Neuronal stem cell (in vitro differentiated cells): ENCODE measurements at regions not wholly inside any gene's neighbourhood (a gene's known extent, or its start where the extent isn't known, plus 50 kb on each side); places are given as distances from the start of the nearest gene placed in this dataset.

Experiments
- DNase-seq: peaks from one replicate; pipeline ENCODE4 v3.0.0-alpha.2; 2013; ENCODE audit warnings: low spot score
- H2AFZ ChIP-seq: one replicate; pipeline ENCODE4 v1.6.1; 2013; ENCODE audit warnings: mild to moderate bottlenecking, low read length, inconsistent platforms
- H2AK5ac ChIP-seq: 2 replicates; pipeline ENCODE4 v1.6.1; 2013; ENCODE audit warnings: low read depth, mild to moderate bottlenecking, inconsistent platforms, low read length, moderate library complexity, mixed read lengths
- H2BK120ac ChIP-seq: 2 replicates; pipeline ENCODE4 v1.6.1; 2013; ENCODE audit warnings: low read depth, mild to moderate bottlenecking, inconsistent platforms, low read length, moderate library complexity, mixed read lengths
- H2BK12ac ChIP-seq: one replicate; pipeline ENCODE4 v1.6.1; 2013; ENCODE audit warnings: low read length, inconsistent platforms
- H2BK15ac ChIP-seq: 2 replicates; pipeline ENCODE4 v1.6.1; 2013; ENCODE audit warnings: mild to moderate bottlenecking, low read length, inconsistent platforms, mixed read lengths
- H2BK5ac ChIP-seq: one replicate; pipeline ENCODE4 v1.6.1; 2013; ENCODE audit warnings: inconsistent platforms, mild to moderate bottlenecking, low read length, moderate library complexity
- H3K14ac ChIP-seq: one replicate; pipeline ENCODE4 v1.6.1; 2013; ENCODE audit warnings: low read length, inconsistent platforms
- H3K18ac ChIP-seq: 2 replicates; pipeline ENCODE4 v1.6.1; 2013; ENCODE audit warnings: low read length, inconsistent platforms
- H3K23ac ChIP-seq: 2 replicates; pipeline ENCODE4 v1.6.1; 2013; ENCODE audit warnings: low read depth, mild to moderate bottlenecking, mixed read lengths, low read length, inconsistent platforms; ENCODE audit not compliant: poor library complexity
- H3K27ac ChIP-seq: replicated peaks from 3 replicates; pipeline ENCODE4 v1.5.1; 2013; ENCODE audit warnings: low read length, inconsistent platforms
- H3K27me3 ChIP-seq, 3 experiments: 2 replicates each; pipeline ENCODE4 v1.6.1; 2013; ENCODE audit warnings: low read length in 3 of 3, mild to moderate bottlenecking in 2 of 3, inconsistent platforms in 1 of 3, low read depth in 1 of 3, mixed read lengths in 1 of 3, moderate library complexity in 1 of 3; ENCODE audit not compliant: control insufficient read depth in 3 of 3, insufficient read depth in 3 of 3
- H3K36me3 ChIP-seq, 2 donors: replicated peaks in 1 of 2; 2 replicates each; pipeline ENCODE4 v1.6.1; 2013; ENCODE audit warnings: low read length in 2 of 2; ENCODE audit not compliant: control insufficient read depth in 2 of 2, insufficient read depth in 2 of 2
- H3K4ac ChIP-seq: 2 replicates; pipeline ENCODE4 v1.6.1; 2013; ENCODE audit warnings: inconsistent platforms, mild to moderate bottlenecking, low read length, moderate library complexity
- H3K4me1 ChIP-seq, 2 donors: 1 replicate in 1 of 2; 2 replicates in 1 of 2; pipeline ENCODE4 v1.6.1; 2013; ENCODE audit warnings: low read length in 2 of 2, low read depth in 1 of 2; ENCODE audit not compliant: control insufficient read depth in 2 of 2, insufficient read depth in 1 of 2
- H3K4me2 ChIP-seq: one replicate; pipeline ENCODE4 v1.6.1; 2013; ENCODE audit warnings: mild to moderate bottlenecking, low read length, inconsistent platforms; ENCODE audit not compliant: insufficient read depth, poor library complexity, severe bottlenecking
- H3K4me3 ChIP-seq, 2 donors: 2 replicates each; pipeline ENCODE4 v1.5.1; 2013; ENCODE audit warnings: low read length in 2 of 2, mild to moderate bottlenecking in 2 of 2, inconsistent platforms in 1 of 2, moderate library complexity in 1 of 2
- H3K79me1 ChIP-seq: one replicate; pipeline ENCODE4 v1.6.1; 2013; ENCODE audit warnings: low read depth, mild to moderate bottlenecking, inconsistent platforms, low read length, moderate library complexity
- H3K9ac ChIP-seq: one replicate; pipeline ENCODE4 v1.6.1; 2013; ENCODE audit warnings: mild to moderate bottlenecking, low read depth, low read length, inconsistent platforms; ENCODE audit not compliant: poor library complexity
- H3K9me3 ChIP-seq, 2 donors: replicated peaks in 1 of 2; 2 replicates each; pipeline versions ENCODE3 to v1.6.1; 2013; ENCODE audit warnings: low read length in 2 of 2, mild to moderate bottlenecking in 2 of 2, inconsistent platforms in 1 of 2, low read depth in 1 of 2, mixed read lengths in 1 of 2, moderate library complexity in 1 of 2; ENCODE audit not compliant: control insufficient read depth in 2 of 2, insufficient read depth in 1 of 2
- H4K8ac ChIP-seq: one replicate; pipeline ENCODE4 v1.6.1; 2013; ENCODE audit warnings: low read depth, mild to moderate bottlenecking, inconsistent platforms, low read length, moderate library complexity
- H4K91ac ChIP-seq: one replicate; pipeline ENCODE4 v1.6.1; 2013; ENCODE audit warnings: low read length, low read depth, mild to moderate bottlenecking, inconsistent platforms; ENCODE audit not compliant: poor library complexity
- WGBS, 2 donors: extraction: QIAGEN DNeasy Blood & Tissue Kit; methylation state at CpG; one replicate each; pipeline ENCODE4 v1.1.7; 2013; ENCODE audit warnings: missing lambda C conversion rate in 2 of 2, mixed read lengths in 1 of 2; ENCODE audit not compliant: insufficient read length in 2 of 2, insufficient replicate concordance in 1 of 2; ENCODE audit errors: extremely low coverage in 2 of 2; 5-methylcytosine and 5-hydroxymethylcytosine counted together

GRCh38 chr4:148922497-148922896, 480.3 kb upstream of the NR3C2 start:
- Histone ChIP-seq H3K79me1 (no peaks in the 10 kb centered on the region), H2AFZ (no peak overlapping the region), H3K27ac (no peak overlapping the region), H3K4ac (no peak overlapping the region), H3K14ac (no peak overlapping the region), H2BK5ac (no peak overlapping the region), H3K9me3 (no peaks in the 10 kb centered on the region), H3K4me3 (no peak overlapping the region), H4K91ac (no peak overlapping the region), H3K36me3 (no peaks in the 10 kb centered on the region), H3K27me3 (no peaks in the 10 kb centered on the region), H3K23ac (no peak overlapping the region), H3K4me1 (no peaks in the 10 kb centered on the region), H4K8ac (no peak overlapping the region), H2AK5ac (no peak overlapping the region), H3K18ac (no peak overlapping the region), H2BK12ac (no peak overlapping the region), H3K9ac (no peak overlapping the region), H2BK15ac (no peak overlapping the region), H2BK120ac (no peak overlapping the region), H3K4me2 (no peak overlapping the region)
- no CpG with 5 or more reads among the region's 1 CpG for WGBS, 2 donors
- no peak for DNase-seq

- Histone ChIP-seq H4K8ac (no peak overlapping the region), H3K9me3 (no peaks in the 10 kb centered on the region), H2AFZ (no peak overlapping the region), H2BK15ac (no peak overlapping the region), H2AK5ac (no peak overlapping the region), H3K27ac (no peak overlapping the region), H3K4me1 (no peaks in the 10 kb centered on the region), H3K79me1 (no peaks in the 10 kb centered on the region), H2BK120ac (no peak overlapping the region), H3K9ac (no peak overlapping the region), H3K23ac (no peak overlapping the region), H3K27me3 (no peaks in the 10 kb centered on the region), H3K36me3 (no peaks in the 10 kb centered on the region), H3K18ac (no peak overlapping the region), H3K4ac (no peak overlapping the region), H2BK5ac (no peak overlapping the region), H4K91ac (no peak overlapping the region), H3K14ac (no peak overlapping the region), H3K4me3 (no peak overlapping the region), H2BK12ac (no peak overlapping the region), H3K4me2 (no peak overlapping the region)
- no peak for DNase-seq
- no CpG with 5 or more reads among the region's 2 CpGs for WGBS, 2 donors
Measured at GRCh38 chr4:148914734-148915133, 472.5 kb upstream of the NR3C2 start.

- H3K27ac ChIP-seq: no peak overlapping the region
- no peak overlapping the region for H2BK12ac ChIP-seq
- H3K36me3 ChIP-seq: no peaks in the 10 kb centered on the region
- no peak overlapping the region for H4K8ac ChIP-seq
- H2BK120ac ChIP-seq: no peak overlapping the region
- no peak overlapping the region for H4K91ac ChIP-seq
- H3K4me3 ChIP-seq: no peak overlapping the region
- H3K79me1 ChIP-seq: no peaks in the 10 kb centered on the region
- no peak for DNase-seq
- H3K14ac ChIP-seq: no peak overlapping the region
- no peaks in the 10 kb centered on the region for H3K27me3 ChIP-seq
- no peaks in the 10 kb centered on the region for H3K9me3 ChIP-seq
- no peaks in the 10 kb centered on the region for H3K4me1 ChIP-seq
- H3K23ac ChIP-seq: no peak overlapping the region
- no CpG with 5 or more reads among the region's 10 CpGs for WGBS, 2 donors
- H2AK5ac ChIP-seq: no peak overlapping the region
- no peak overlapping the region for H3K18ac ChIP-seq
- no peak overlapping the region for H3K4me2 ChIP-seq
- H3K4ac ChIP-seq: no peak overlapping the region
- no peak overlapping the region for H2BK15ac ChIP-seq
- no peak overlapping the region for H2BK5ac ChIP-seq
- H2AFZ ChIP-seq: no peak overlapping the region
- H3K9ac ChIP-seq: no peak overlapping the region
Measured at GRCh38 chr4:148914301-148914700, 472.1 kb upstream of the NR3C2 start.

GRCh38 chr4:148903388-148903787, 461.2 kb upstream of the NR3C2 start:
- H2BK15ac ChIP-seq: no peak overlapping the region
- H3K36me3 ChIP-seq: no peaks in the 10 kb centered on the region
- no peaks in the 10 kb centered on the region for H3K79me1 ChIP-seq
- no peak overlapping the region for H3K18ac ChIP-seq
- H3K27ac ChIP-seq: no peak overlapping the region
- no peaks in the 10 kb centered on the region for H3K4me1 ChIP-seq
- no peak for DNase-seq
- no peak overlapping the region for H2BK120ac ChIP-seq
- no peak overlapping the region for H3K4me2 ChIP-seq
- no peak overlapping the region for H3K9ac ChIP-seq
- H2AFZ ChIP-seq: no peak overlapping the region
- no peak overlapping the region for H3K4me3 ChIP-seq
- no peaks in the 10 kb centered on the region for H3K9me3 ChIP-seq
- H4K91ac ChIP-seq: no peak overlapping the region
- no peak overlapping the region for H2AK5ac ChIP-seq
- no peaks in the 10 kb centered on the region for H3K27me3 ChIP-seq
- H4K8ac ChIP-seq: no peak overlapping the region
- H3K23ac ChIP-seq: no peak overlapping the region
- H2BK5ac ChIP-seq: no peak overlapping the region
- no peak overlapping the region for H3K4ac ChIP-seq
- H2BK12ac ChIP-seq: no peak overlapping the region
- no peak overlapping the region for H3K14ac ChIP-seq
